ENCODE measurements at regions not wholly inside any gene's neighbourhood (a gene's known extent, or its start where the extent isn't known, plus 50 kb on each side); places are given as distances from the start of the nearest gene placed in this dataset.

- FAIRE-seq: no peak
These were observed 231.9 kb upstream of the CADM1 start for GRCh38 chr11:115736146-115736545.

GRCh38 chr11:115724666-115725065 is 220.5 kb upstream of the CADM1 start:
- FAIRE-seq: no peak

DNA sequence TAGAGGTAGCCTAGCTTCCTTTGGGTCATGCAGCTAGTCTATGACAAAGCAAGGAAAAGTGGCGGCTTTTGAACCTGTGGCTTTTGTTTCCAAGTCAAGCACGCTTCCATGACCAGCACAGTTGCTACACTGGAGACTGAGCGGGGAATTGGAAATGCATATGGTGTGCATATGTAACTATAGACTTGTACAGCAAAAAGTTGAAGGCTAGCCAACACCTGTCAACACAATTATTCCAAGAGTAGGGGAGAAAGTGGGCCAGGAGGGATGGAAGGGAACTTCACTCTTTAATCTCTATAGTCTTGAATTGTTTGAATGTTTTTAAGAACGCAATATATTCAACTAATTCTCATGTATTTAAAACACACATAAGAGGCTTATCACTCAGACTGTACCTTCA is 218.5 kb upstream of the CADM1 start:
- no peak for FAIRE-seq

DNA sequence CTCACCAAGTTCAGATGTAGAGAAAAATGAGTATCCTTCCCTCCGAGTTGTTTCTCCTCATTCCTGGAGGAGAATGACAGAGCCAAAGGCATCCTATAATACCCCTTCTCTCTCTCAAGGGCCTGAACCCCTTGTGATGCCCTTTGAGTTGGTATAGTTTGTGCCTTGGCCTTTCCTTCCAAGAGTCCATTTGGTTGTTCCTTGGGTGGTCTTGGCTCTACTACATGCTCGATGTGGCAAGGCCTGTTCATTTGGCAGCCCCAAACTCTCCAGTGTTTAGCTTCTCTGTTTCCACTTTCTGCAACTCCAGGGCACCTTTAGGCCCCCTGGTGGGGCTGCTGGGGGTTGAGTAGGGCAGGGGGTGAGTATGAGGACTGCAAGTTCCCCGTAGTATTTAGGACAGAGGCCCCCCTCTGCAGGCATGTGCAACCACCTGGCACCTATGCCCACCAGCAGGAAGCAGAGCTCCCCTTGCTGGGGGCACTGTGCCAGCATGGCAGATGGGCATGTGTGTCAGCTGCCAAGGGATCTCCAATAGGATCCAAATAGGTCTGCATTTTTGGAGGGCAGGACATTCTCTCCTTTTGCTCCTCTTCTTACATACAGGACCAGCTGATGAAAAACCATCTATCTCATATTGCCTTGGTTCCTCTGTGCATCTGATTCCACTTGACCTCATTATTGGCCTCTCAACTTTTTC is 217.2 kb upstream of the CADM1 start:
- no peak for FAIRE-seq

DNA sequence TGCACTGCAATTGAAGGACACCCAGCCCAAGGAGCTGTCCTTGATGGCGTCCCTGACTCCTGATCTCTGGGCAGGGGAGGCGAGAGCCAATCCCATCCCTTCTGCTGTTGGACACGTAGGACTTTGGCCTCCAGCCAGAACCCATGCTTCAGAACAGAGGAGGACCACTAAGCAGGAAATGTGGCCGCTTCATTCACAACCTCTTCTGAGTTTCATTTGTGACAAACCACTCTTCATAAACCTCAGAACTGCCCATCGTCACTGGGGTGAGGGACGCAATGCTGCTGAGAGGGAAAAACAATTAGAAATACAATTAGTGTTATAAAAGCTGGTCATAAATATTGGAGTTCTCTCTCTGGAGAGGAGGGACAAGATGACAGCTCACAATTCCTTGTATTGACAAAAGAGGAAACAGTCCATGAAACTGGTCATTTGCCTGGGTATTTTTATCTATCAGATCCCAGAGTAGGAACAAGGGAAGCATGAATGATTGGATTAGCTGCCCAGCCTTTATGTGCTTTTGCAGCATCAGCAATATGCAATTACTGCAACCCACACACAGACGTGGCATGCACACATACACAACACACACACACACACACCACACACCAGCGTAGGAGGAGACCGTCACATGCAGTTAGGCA is 216.5 kb upstream of the CADM1 start:
- FAIRE-seq: no peak

DNA sequence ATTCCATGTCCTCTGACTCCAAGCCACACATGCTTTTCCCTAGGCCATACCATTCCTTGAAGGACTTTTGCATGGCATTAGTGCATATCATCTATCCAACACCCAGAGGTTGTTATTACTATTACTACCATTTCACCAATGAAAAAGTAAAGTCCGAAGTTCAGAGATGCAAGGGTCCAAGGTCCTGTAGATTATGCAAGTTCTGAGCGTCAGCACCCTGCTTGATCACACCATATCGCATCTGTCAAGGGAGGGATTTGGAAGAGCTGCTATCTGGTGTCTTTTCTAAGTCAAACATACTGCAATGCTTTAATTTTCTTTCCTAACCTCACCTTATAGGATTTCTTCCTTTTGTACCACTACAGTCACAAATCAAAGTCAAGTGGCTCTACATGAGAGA is 214.7 kb upstream of the CADM1 start:
- no peak for FAIRE-seq

- no peak for FAIRE-seq
These were observed 213.9 kb upstream of the CADM1 start for GRCh38 chr11:115718106-115718505.

- FAIRE-seq: no peak
These were observed 212.7 kb upstream of the CADM1 start for GRCh38 chr11:115716601-115717529.

DNA sequence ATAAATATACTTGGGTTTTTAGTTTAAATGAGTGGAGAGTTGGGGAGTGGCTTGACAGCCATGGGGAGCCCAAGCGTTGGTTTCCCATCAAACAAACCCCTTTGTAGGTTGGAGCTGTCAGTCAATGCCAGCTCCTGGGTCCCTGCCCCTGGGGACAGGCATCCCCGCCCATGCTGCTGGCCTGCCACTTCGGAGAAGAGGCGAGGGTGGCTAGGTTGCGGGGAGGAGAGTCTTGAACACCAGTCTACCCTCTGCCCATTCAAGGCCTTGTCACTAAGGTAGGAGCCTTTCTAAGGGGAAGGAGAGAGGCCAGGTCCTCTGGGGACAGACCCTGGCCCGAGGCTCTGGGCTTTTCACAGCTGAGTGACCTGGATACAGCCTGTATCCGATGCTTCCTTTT is 211.9 kb upstream of the CADM1 start:
- FAIRE-seq: no peak

DNA sequence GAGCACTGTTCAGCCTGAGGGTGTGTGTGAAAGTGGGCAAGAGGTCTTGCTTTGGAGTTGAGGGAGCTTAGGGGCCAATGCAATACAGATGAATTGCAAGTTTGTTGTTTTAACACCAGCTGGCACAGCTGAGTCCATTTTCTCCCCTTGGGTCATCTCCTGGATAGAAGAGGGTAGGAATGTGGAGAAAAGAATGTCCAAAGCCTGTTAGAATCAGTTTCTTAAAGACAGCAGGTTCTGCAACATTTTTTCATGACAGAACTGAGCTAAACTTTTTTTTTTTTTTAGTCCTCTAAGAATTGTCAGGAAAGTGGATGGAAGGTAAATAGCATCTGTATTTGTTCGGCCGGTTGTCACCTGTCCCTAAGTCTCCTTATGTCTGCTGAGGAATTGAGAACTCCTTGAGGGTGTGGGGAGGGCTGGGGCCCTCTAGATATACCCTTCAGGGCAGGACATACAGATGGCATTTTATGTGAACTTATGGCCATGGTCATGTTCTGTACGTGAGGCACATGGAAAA is 211.1 kb upstream of the CADM1 start:
- no peak for FAIRE-seq

GRCh38 chr11:115712296-115712695 is 208.1 kb upstream of the CADM1 start:
- FAIRE-seq: no peak

- FAIRE-seq: no peak
These were observed 206.8 kb upstream of the CADM1 start for GRCh38 chr11:115710980-115711379.

DNA sequence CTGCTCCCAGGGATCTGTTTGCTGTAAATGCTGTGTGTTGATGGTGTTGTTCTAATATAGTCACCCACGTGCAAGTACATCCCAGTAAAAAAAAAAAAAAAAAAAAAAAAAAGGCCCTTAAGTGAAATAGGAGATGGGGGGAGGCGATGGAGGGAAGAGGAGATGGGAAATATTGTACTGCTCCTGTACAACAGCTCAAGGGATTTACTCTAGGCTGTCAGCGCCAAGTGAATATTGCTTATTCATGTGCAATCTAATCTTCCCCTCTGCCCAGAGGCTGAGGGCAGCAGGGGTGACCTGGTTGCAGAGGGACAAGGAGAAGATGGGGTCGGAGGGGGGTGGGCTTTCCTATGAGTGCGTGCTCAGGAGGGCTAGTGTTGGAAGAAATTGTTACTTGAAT is 206.2 kb upstream of the CADM1 start:
- no peak for FAIRE-seq

GRCh38 chr11:115709297-115709696 is 205.1 kb upstream of the CADM1 start:
- no peak for FAIRE-seq

DNA sequence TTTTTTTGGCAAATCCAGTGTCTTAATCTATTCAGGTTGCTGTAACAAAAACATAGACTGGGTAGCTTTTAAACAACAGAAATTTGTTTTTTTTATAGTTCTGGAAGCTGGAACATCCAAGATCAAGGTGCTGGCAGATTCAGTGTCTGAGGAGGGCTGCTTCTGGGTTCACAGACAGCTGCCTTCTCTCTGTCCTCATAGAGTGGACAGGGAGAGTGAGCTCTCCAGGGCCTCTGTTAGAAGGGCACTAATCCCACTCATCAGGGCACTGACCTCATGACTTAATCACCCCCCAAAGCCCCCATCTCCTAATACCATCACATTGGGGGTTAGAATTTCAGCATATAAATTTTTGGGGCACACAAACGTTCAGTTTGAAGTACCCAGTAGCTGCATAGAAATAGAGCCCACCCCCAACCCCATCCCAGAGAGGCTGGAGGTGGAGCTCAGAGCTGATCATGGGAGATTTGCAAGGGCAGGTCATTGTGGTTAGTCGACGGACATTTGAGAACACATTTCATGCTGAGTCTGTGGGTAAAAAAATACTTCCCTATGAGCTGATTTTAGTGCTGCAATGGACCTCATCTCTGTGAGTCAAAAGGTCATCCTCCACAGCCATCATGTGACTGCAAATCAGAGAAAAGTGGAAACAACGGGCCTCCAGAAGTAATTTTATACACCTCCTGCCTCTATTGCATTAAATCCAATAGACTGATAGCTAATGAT is 203.1 kb upstream of the CADM1 start:
- FAIRE-seq: no peak

GRCh38 chr11:115706626-115707135 is 202.5 kb upstream of the CADM1 start:
- FAIRE-seq: no peak

DNA sequence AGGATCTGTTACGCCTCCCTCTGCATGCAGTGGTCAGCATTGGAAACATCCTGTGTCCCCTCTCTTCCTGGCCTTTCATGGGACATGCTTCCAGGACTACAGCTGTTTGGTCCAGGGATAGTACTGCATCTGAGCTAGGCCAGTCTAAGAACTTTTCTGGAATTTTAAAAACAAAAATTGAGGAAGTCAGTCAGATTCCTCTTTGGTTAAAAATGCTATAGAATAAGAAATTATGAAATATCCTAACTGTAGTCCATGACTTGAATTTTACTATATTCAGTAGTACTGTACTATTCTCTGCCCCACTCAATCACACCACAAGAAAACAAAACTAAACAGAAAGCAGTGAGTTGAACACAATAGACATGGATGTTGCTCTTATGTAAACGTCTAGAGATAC is 201.0 kb upstream of the CADM1 start:
- FAIRE-seq: no peak

GRCh38 chr11:115700981-115701875 is 197.0 kb upstream of the CADM1 start:
- FAIRE-seq: no peak

DNA sequence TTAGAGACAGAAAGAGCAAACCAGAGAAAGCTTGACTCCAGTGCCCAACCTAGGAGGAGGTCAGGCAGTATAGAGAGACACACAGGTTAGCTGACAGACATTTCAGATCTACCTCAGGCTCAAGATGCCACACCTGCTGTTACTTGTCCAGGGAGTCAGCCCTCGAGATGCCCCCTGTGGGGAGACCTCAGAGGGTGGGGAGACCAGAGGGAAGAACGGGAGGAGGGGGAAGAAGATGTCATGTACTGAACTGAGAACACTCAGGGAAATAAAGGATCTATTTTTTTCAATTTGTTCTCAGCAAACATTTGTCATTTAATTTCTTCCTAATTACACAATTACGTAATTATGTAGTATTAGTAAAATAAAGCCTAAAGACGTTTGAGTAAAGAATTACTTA is 196.3 kb upstream of the CADM1 start:
- no peak for FAIRE-seq

- no peak for FAIRE-seq
These were observed 195.5 kb upstream of the CADM1 start for GRCh38 chr11:115699733-115700132.

GRCh38 chr11:115699326-115699725 is 195.1 kb upstream of the CADM1 start:
- FAIRE-seq: no peak

Measured in colon (tissue), 2 donors.